ENCODE measurements at regions not wholly inside any gene's neighbourhood (a gene's known extent, or its start where the extent isn't known, plus 50 kb on each side); places are given as distances from the start of the nearest gene placed in this dataset.

GRCh38 chr3:19662486-19662885 is 271.5 kb downstream of the EFHB start:
- TF ChIP-seq POLR2A (IDR thresholded peaks at IDR 0.05) (no peak), CTCF (IDR thresholded peaks at IDR 0.05) (no peak)
